ENCODE measurements at regions not wholly inside any gene's neighbourhood (a gene's known extent, or its start where the extent isn't known, plus 50 kb on each side); places are given as distances from the start of the nearest gene placed in this dataset.

DNA sequence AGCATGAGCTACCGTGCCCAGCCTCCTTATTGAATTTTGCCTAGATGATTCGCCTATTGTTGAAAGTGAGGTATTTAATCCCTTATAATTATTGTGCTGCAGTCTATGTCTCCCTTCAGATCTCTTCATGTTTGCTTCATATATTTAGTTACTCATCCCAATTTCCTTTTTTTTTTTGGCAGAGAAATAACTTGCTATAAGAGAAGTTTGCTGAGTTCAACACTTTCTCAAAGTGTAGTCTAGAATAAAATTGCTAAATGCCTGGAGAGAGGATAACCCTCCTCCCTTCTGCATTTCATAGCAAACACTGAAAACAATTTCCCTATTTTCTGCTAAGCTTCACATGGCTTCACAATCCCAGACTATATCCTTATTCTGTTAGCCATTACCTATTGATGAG, 136.6 kb upstream of the CD180 start (continued):
- no peak for TF ChIP-seq FOXJ3 (CRISPR knock-in tag; IDR thresholded peaks at IDR 0.05; ENCODE audit: borderline replicate concordance)

DNA sequence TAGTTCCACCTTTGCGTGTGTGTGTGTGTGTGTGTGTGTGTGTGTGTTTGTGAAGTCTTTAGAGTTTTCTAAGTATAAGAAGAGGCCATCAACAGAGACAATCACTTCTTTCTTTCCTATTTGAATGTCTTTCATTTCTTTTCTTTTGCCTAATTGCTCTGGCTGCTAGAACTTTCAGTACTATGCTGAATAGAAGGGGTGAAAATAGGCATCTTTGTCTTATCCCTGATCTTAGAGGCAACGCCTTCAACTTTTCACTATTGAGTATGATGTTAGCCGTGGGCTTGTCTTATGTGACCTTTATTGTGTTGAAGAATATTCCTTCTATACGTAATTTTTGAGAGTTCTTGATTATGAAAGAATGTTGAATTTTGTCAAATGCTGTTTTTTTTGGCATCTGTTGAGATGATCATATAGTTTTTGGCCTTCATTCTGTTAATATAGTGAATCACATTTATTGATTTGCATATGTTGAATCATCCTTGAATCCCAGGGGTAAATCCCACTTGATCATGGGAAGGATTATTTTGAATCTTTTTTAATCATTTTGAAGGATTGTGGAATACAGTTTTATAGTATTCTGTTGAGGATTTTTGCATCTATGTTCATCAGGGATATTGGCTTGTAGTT, 134.8 kb upstream of the CD180 start:
- CTCF ChIA-PET, result no interaction called here
- no peak overlapping the region for H3K27ac Mint-ChIP-seq
- no peak for ATAC-seq
- no peak overlapping the region for H3K4me3 Mint-ChIP-seq
- TF ChIP-seq, protein P1, sequence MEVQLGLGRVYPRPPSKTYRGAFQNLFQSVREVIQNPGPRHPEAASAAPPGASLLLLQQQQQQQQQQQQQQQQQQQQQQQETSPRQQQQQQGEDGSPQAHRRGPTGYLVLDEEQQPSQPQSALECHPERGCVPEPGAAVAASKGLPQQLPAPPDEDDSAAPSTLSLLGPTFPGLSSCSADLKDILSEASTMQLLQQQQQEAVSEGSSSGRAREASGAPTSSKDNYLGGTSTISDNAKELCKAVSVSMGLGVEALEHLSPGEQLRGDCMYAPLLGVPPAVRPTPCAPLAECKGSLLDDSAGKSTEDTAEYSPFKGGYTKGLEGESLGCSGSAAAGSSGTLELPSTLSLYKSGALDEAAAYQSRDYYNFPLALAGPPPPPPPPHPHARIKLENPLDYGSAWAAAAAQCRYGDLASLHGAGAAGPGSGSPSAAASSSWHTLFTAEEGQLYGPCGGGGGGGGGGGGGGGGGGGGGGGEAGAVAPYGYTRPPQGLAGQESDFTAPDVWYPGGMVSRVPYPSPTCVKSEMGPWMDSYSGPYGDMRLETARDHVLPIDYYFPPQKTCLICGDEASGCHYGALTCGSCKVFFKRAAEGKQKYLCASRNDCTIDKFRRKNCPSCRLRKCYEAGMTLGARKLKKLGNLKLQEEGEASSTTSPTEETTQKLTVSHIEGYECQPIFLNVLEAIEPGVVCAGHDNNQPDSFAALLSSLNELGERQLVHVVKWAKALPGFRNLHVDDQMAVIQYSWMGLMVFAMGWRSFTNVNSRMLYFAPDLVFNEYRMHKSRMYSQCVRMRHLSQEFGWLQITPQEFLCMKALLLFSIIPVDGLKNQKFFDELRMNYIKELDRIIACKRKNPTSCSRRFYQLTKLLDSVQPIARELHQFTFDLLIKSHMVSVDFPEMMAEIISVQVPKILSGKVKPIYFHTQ (CRISPR knock-in tag; IDR thresholded peaks at IDR 0.05), result no peak
- TF ChIP-seq, protein P2, sequence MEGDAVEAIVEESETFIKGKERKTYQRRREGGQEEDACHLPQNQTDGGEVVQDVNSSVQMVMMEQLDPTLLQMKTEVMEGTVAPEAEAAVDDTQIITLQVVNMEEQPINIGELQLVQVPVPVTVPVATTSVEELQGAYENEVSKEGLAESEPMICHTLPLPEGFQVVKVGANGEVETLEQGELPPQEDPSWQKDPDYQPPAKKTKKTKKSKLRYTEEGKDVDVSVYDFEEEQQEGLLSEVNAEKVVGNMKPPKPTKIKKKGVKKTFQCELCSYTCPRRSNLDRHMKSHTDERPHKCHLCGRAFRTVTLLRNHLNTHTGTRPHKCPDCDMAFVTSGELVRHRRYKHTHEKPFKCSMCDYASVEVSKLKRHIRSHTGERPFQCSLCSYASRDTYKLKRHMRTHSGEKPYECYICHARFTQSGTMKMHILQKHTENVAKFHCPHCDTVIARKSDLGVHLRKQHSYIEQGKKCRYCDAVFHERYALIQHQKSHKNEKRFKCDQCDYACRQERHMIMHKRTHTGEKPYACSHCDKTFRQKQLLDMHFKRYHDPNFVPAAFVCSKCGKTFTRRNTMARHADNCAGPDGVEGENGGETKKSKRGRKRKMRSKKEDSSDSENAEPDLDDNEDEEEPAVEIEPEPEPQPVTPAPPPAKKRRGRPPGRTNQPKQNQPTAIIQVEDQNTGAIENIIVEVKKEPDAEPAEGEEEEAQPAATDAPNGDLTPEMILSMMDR (IDR thresholded peaks at IDR 0.05), result no peak
- TF ChIP-seq ZSCAN18 (CRISPR knock-in tag; IDR thresholded peaks at IDR 0.05) (no peak), MLX (CRISPR knock-in tag; IDR thresholded peaks at IDR 0.05) (no peak), GABPB1 (CRISPR knock-in tag; IDR thresholded peaks at IDR 0.05) (no peak), EMX1 (CRISPR knock-in tag; IDR thresholded peaks at IDR 0.05) (no peak), SOX15 (CRISPR knock-in tag; IDR thresholded peaks at IDR 0.05) (no peak), CBFB (CRISPR knock-in tag; IDR thresholded peaks at IDR 0.05; ENCODE audit: low read depth) (no peak), ZMAT4 (CRISPR knock-in tag; IDR thresholded peaks at IDR 0.05) (no peak), SMAD4 (CRISPR knock-in tag; IDR thresholded peaks at IDR 0.05) (no peak)
- TF ChIP-seq, protein P3, sequence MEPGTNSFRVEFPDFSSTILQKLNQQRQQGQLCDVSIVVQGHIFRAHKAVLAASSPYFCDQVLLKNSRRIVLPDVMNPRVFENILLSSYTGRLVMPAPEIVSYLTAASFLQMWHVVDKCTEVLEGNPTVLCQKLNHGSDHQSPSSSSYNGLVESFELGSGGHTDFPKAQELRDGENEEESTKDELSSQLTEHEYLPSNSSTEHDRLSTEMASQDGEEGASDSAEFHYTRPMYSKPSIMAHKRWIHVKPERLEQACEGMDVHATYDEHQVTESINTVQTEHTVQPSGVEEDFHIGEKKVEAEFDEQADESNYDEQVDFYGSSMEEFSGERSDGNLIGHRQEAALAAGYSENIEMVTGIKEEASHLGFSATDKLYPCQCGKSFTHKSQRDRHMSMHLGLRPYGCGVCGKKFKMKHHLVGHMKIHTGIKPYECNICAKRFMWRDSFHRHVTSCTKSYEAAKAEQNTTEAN (CRISPR knock-in tag; IDR thresholded peaks at IDR 0.05), result no peak
- H3K27me3 Mint-ChIP-seq (ENCODE audit: low read depth), result no peaks in the 10 kb centered on the region
- 0 out of 2 replicates have a peak, but pooled peaks cover 14% of the 10 kb centered on the region for H3K36me3 Mint-ChIP-seq
- POLR2A ChIA-PET, result no interaction called here
- peaks cover 35% of the 10 kb centered on the region for H3K9me3 Mint-ChIP-seq
- peaks cover 3% of the 10 kb centered on the region; the same call in 1 of the 2 replicates for H3K4me1 Mint-ChIP-seq
- no peak for DNase-seq (ENCODE audit: low spot score)

GRCh38 chr5:67319935-67320725, 123.5 kb upstream of the CD180 start:
- ChIA-PET CTCF (no interaction called here), POLR2A (no interaction called here)
- ATAC-seq (no peak), DNase-seq (ENCODE audit: low spot score) (no peak)
- H3K36me3 Mint-ChIP-seq, result no peaks in the 10 kb centered on the region
- H3K27ac Mint-ChIP-seq, result no peak overlapping the region
- no peak overlapping the region for H3K4me3 Mint-ChIP-seq
- H3K27me3 Mint-ChIP-seq (ENCODE audit: low read depth), result no peaks in the 10 kb centered on the region; the same call in 1 of the 2 replicates
- H3K4me1 Mint-ChIP-seq, result no peaks in the 10 kb centered on the region
- peaks cover 22% of the 10 kb centered on the region for H3K9me3 Mint-ChIP-seq
- no peak for TF ChIP-seq ZNF671 (CRISPR knock-in tag; IDR thresholded peaks at IDR 0.05)
- TF ChIP-seq SOX15 (CRISPR knock-in tag; IDR thresholded peaks at IDR 0.05), result no peak
- no peak for TF ChIP-seq NR3C1 (CRISPR knock-in tag; conservative IDR thresholded peaks at IDR 0.05; ENCODE audit: low read depth)
- TF ChIP-seq HMGXB4 (CRISPR knock-in tag; IDR thresholded peaks at IDR 0.05), result no peak
- TF ChIP-seq, protein P4, sequence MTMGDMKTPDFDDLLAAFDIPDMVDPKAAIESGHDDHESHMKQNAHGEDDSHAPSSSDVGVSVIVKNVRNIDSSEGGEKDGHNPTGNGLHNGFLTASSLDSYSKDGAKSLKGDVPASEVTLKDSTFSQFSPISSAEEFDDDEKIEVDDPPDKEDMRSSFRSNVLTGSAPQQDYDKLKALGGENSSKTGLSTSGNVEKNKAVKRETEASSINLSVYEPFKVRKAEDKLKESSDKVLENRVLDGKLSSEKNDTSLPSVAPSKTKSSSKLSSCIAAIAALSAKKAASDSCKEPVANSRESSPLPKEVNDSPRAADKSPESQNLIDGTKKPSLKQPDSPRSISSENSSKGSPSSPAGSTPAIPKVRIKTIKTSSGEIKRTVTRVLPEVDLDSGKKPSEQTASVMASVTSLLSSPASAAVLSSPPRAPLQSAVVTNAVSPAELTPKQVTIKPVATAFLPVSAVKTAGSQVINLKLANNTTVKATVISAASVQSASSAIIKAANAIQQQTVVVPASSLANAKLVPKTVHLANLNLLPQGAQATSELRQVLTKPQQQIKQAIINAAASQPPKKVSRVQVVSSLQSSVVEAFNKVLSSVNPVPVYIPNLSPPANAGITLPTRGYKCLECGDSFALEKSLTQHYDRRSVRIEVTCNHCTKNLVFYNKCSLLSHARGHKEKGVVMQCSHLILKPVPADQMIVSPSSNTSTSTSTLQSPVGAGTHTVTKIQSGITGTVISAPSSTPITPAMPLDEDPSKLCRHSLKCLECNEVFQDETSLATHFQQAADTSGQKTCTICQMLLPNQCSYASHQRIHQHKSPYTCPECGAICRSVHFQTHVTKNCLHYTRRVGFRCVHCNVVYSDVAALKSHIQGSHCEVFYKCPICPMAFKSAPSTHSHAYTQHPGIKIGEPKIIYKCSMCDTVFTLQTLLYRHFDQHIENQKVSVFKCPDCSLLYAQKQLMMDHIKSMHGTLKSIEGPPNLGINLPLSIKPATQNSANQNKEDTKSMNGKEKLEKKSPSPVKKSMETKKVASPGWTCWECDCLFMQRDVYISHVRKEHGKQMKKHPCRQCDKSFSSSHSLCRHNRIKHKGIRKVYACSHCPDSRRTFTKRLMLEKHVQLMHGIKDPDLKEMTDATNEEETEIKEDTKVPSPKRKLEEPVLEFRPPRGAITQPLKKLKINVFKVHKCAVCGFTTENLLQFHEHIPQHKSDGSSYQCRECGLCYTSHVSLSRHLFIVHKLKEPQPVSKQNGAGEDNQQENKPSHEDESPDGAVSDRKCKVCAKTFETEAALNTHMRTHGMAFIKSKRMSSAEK (CRISPR knock-in tag; IDR thresholded peaks at IDR 0.05; ENCODE audit: borderline replicate concordance), result no peak
- no peak for TF ChIP-seq FOXP1 (CRISPR knock-in tag; IDR thresholded peaks at IDR 0.05; ENCODE audit: borderline replicate concordance)

Data from WTC11 (cell line).